PFSK-1 (cell line): ENCODE measurements at regions not wholly inside any gene's neighbourhood (a gene's known extent, or its start where the extent isn't known, plus 50 kb on each side); places are given as distances from the start of the nearest gene placed in this dataset.

Source experiments
- FOXP2 ChIP-seq: optimal IDR thresholded peaks from 2 replicates; pipeline ENCODE3; 2011; ENCODE audit warnings: borderline replicate concordance, control low read depth, inconsistent platforms; ENCODE audit not compliant: insufficient read depth; ENCODE audit errors: extremely low read length, extremely low read depth
- POLR2AphosphoS5 ChIP-seq: IDR thresholded peaks from 2 replicates; pipeline ENCODE4 v1.6.1; 2012; ENCODE audit warnings: low read depth, mild to moderate bottlenecking, control low read depth, low read length, moderate library complexity
- SIN3A ChIP-seq: IDR thresholded peaks from 2 replicates; pipeline ENCODE4 v1.6.1; 2012; ENCODE audit warnings: mild to moderate bottlenecking, low read length, moderate library complexity, borderline replicate concordance; ENCODE audit not compliant: insufficient read depth
- TAF1 ChIP-seq: IDR thresholded peaks from 2 replicates; pipeline ENCODE4 v1.6.1; 2012; ENCODE audit warnings: low read length, control low read depth, borderline replicate concordance; ENCODE audit not compliant: insufficient read depth
- TF ChIP-seq, protein P1 (sequence below), 2 experiments: IDR thresholded peaks; 2 replicates each; pipeline versions ENCODE4 v1.6.1 to v1.8.0; 2011 to 2012; ENCODE audit warnings: low read depth in 2 of 2, low read length in 2 of 2, control low read depth in 1 of 2, inconsistent platforms in 1 of 2, mild to moderate bottlenecking in 1 of 2, moderate library complexity in 1 of 2; ENCODE audit not compliant: insufficient read depth in 1 of 2

DNA sequence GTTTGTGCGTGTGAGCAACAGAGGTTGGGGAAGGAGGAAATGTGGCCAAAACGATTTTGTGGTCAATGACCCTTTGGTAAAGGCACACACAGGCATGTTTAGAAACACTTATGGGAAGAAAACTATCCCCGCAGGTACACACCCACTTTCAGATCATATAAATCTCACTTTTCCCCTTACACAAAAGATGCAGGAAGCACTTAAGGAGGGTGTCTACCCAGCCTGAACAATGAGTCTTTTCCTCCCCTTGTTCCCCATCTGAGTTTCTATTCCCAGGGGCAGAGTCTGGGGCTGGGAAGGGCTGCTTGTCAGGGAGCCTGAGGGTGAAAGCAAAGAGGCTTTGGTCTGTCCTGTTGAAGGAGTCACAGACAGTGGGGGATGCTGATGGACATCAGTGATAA, 193.2 kb upstream of the SALL4 start:
- TF ChIP-seq, protein P1, sequence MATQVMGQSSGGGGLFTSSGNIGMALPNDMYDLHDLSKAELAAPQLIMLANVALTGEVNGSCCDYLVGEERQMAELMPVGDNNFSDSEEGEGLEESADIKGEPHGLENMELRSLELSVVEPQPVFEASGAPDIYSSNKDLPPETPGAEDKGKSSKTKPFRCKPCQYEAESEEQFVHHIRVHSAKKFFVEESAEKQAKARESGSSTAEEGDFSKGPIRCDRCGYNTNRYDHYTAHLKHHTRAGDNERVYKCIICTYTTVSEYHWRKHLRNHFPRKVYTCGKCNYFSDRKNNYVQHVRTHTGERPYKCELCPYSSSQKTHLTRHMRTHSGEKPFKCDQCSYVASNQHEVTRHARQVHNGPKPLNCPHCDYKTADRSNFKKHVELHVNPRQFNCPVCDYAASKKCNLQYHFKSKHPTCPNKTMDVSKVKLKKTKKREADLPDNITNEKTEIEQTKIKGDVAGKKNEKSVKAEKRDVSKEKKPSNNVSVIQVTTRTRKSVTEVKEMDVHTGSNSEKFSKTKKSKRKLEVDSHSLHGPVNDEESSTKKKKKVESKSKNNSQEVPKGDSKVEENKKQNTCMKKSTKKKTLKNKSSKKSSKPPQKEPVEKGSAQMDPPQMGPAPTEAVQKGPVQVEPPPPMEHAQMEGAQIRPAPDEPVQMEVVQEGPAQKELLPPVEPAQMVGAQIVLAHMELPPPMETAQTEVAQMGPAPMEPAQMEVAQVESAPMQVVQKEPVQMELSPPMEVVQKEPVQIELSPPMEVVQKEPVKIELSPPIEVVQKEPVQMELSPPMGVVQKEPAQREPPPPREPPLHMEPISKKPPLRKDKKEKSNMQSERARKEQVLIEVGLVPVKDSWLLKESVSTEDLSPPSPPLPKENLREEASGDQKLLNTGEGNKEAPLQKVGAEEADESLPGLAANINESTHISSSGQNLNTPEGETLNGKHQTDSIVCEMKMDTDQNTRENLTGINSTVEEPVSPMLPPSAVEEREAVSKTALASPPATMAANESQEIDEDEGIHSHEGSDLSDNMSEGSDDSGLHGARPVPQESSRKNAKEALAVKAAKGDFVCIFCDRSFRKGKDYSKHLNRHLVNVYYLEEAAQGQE (IDR thresholded peaks at IDR 0.05; ENCODE audit: insufficient read depth in 1 of 2, low read depth in 2 of 2, low read length in 2 of 2): no peak
- TF ChIP-seq TAF1 (no peak), POLR2AphosphoS5 (no peak), FOXP2 (no peak), SIN3A (no peak)

DNA sequence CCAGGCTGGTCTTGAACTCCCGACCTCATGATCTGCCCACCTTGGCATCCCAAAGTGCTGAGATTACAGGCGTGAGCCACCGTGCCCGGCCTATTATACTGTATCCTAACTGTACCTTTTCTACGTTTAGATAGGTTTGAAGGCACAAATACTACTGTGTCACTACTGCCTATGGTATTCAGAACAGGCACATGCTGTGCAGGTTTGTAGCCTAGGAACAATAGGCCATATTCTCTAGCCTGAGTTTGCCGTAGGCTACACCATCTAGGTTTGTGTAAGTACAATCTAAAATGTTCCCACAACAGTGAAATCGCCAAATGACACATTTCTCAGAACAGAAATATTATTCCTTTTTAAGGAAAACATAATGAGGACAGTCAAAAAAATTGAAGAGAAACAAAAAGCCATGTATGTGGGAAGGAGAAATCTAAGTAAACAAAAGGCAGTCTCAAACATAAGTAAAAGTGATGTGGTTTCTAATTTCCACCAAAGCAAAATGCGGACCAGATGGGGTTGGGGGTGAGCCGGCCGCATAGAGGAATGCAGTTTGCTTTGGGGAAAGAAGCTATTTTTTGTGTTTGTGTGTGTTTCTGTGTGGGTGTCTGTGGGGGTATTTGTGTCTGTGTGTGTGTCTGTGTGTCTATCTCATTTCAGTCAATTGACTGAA, 192.6 kb upstream of the SALL4 start:
- TF ChIP-seq, protein P1 (IDR thresholded peaks at IDR 0.05; ENCODE audit: insufficient read depth in 1 of 2, low read depth in 2 of 2, low read length in 2 of 2): no peak
- TF ChIP-seq POLR2AphosphoS5 (no peak), TAF1 (no peak), SIN3A (no peak), FOXP2 (no peak)

DNA sequence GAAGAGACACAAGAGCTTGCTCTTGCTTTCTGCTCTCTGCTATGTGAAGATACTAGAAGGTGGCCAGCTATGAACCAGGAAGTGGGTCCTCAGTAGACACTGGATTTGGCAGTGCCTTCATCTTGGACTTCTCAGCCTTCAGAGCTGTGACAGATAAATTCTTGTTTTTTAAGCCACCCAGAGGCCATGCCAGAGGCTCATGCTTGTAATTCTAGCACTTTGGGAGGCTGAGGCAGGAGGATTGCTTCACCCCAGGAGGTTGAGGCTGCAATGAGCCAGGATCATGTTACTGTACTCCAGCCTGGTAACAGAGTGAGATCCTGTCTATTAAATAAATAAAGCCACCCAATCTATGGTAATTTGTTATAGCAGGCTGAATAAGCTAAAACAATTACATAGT, 185.5 kb upstream of the SALL4 start:
- no peak for TF ChIP-seq SIN3A
- TF ChIP-seq POLR2AphosphoS5: no peak
- TF ChIP-seq, protein P1 (IDR thresholded peaks at IDR 0.05; ENCODE audit: insufficient read depth in 1 of 2, low read depth in 2 of 2, low read length in 2 of 2): no peak
- no peak for TF ChIP-seq FOXP2
- TF ChIP-seq TAF1: no peak

DNA sequence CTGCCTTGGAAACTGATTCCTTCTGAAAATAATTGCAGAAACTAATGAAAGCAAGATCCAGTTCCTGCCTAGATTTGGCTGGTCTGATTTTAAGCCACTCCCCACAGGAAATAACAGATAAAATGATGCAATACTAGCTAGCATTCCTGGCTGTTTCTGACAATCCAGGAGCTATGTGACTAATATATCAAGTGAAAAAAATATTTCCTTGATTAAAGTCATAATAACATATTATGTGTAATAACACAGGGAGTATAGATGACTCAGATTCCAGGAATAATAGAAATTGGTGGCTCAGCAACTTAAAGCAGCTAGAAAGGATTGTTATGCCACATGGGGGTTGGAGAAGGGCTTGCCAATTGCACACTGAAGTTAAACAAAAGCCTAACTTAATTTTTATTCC, 182.7 kb upstream of the SALL4 start:
- TF ChIP-seq, protein P1 (IDR thresholded peaks at IDR 0.05; ENCODE audit: insufficient read depth in 1 of 2, low read depth in 2 of 2, low read length in 2 of 2): no peak
- TF ChIP-seq POLR2AphosphoS5 (no peak; the same call in 1 of the 2 replicates), SIN3A (no peak), TAF1 (no peak), FOXP2 (no peak)
